ENCODE measurements at regions not wholly inside any gene's neighbourhood (a gene's known extent, or its start where the extent isn't known, plus 50 kb on each side); places are given as distances from the start of the nearest gene placed in this dataset.

DNA sequence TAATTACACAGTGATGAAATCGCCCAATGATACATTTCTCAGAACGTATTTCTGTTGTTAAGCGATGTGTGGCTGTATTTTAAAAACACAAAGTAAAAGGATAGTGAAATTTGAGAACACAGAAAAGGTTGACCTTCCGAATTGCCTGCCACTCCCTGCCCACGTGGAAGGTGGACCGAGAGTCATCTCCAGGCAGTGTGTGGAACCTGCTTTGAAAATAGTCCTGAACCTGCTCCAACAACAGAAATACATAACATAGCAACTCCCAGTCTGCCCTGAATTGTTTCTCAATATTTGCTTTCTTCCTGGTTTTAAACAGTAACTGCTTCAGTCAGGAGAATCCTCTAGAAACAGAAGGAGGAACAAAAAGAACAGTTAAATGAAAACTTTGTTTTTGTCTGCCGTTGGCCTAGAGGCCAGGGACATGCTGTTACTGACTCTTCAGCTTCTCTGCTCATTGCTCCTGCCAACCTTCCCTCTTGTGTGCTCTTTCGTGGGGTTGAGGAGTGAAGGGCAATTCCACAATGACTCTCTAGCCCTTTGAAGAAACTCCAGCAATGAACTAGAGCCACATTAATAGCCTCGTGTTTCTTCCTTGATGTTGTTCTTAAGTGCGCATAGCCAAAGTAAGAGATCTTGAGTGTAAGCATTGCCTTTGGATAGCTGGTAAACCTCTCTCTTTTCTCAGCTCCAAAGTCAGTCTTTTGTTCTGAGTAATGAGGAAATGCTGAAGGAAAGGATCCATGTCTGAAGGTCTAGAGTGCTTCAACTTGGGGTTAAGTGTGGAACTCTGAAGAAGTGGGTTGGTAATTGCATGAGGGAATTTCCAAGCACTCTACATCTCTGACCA lies 452.5 kb upstream of the CCL2 start:
- intact Hi-C loops (cut with DNase I): no loop called here
- ATAC-seq (peak; percentile 67), DNase-seq (no peak)
- TF ChIP-seq, protein P1, sequence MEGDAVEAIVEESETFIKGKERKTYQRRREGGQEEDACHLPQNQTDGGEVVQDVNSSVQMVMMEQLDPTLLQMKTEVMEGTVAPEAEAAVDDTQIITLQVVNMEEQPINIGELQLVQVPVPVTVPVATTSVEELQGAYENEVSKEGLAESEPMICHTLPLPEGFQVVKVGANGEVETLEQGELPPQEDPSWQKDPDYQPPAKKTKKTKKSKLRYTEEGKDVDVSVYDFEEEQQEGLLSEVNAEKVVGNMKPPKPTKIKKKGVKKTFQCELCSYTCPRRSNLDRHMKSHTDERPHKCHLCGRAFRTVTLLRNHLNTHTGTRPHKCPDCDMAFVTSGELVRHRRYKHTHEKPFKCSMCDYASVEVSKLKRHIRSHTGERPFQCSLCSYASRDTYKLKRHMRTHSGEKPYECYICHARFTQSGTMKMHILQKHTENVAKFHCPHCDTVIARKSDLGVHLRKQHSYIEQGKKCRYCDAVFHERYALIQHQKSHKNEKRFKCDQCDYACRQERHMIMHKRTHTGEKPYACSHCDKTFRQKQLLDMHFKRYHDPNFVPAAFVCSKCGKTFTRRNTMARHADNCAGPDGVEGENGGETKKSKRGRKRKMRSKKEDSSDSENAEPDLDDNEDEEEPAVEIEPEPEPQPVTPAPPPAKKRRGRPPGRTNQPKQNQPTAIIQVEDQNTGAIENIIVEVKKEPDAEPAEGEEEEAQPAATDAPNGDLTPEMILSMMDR (IDR thresholded peaks at IDR 0.05): no peak
- H3K36me3 ChIP-seq: no peaks in the 10 kb centered on the region
- H3K27ac ChIP-seq: peak overlapping the region; percentile 56
- H3K27me3 ChIP-seq: no peaks in the 10 kb centered on the region
- no peak overlapping the region for H3K4me3 ChIP-seq
- H3K4me1 ChIP-seq: no peaks in the 10 kb centered on the region
- H3K9me3 ChIP-seq: no peaks in the 10 kb centered on the region

- intact Hi-C loops (cut with DNase I): no loop called here
- Histone ChIP-seq H3K4me3 (no peak overlapping the region), H3K27me3 (no peaks in the 10 kb centered on the region), H3K4me1 (no peaks in the 10 kb centered on the region), H3K9me3 (no peaks in the 10 kb centered on the region), H3K27ac (peak overlapping the region; percentile 36), H3K36me3 (no peaks in the 10 kb centered on the region)
- TF ChIP-seq, protein P1 (IDR thresholded peaks at IDR 0.05): no peak
- no peak for DNase-seq
- ATAC-seq: no peak
Observed at GRCh38 chr17:33803199-33803685, 451.8 kb upstream of the CCL2 start.

DNA sequence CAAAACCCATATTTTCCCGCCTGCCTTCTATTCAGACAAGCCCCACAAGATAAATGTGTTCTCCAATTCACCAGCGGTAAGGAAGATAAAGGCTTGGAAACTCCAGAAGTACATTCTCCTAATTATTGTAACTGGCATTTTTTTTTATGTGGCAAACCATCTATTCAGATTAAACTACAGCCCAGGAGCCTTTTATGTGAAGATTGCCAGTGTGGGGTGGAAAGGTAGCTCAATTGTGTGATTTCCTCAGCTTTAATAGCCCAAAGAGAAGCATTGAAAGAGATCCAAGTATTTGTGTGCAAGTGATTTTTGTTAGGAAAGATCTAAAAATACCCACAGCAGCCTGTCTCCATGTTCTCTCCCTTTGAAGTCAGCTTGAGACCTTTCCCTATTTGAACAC lies 451.4 kb upstream of the CCL2 start:
- intact Hi-C loops (cut with DNase I): no loop called here
- Histone ChIP-seq H3K4me1 (no peaks in the 10 kb centered on the region), H3K9me3 (no peaks in the 10 kb centered on the region), H3K27ac (peak overlapping the region; percentile 36), H3K4me3 (no peak overlapping the region), H3K36me3 (no peaks in the 10 kb centered on the region), H3K27me3 (no peaks in the 10 kb centered on the region)
- ATAC-seq: no peak
- TF ChIP-seq, protein P1 (IDR thresholded peaks at IDR 0.05): no peak
- DNase-seq: no peak

GRCh38 chr17:33804401-33804800 lies 450.7 kb upstream of the CCL2 start:
- DNase-seq (no peak), ATAC-seq (no peak)
- intact Hi-C loops (cut with DNase I): no loop called here
- no peak overlapping the region for H3K4me3 ChIP-seq
- no peaks in the 10 kb centered on the region for H3K9me3 ChIP-seq
- no peaks in the 10 kb centered on the region for H3K36me3 ChIP-seq
- no peaks in the 10 kb centered on the region for H3K4me1 ChIP-seq
- no peaks in the 10 kb centered on the region for H3K27me3 ChIP-seq
- TF ChIP-seq, protein P1 (IDR thresholded peaks at IDR 0.05): no peak
- no peak overlapping the region for H3K27ac ChIP-seq

DNA sequence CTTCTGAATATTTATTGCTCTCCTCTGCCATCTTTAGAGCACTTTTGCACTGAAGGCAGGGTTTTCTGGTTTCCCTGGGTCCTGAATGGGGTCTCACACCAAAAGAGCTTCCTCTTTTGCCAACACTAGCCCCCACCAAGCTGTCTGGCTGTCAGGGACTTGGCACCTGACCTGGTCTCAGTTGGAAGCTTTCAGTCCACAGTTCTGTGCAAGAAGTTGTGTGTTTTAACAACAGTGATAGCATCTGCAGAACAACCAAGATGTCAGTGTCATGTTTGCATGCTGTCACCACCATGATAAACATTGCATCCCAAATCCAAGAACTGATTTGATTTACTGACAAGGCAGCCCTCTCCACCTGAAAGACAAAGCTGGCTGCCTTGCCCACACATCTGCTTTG lies 448.5 kb upstream of the CCL2 start:
- intact Hi-C loops (cut with DNase I): no loop called here
- ATAC-seq (no peak), DNase-seq (no peak)
- Histone ChIP-seq H3K27me3 (no peaks in the 10 kb centered on the region), H3K27ac (no peak overlapping the region), H3K4me1 (no peaks in the 10 kb centered on the region), H3K36me3 (no peaks in the 10 kb centered on the region), H3K9me3 (no peaks in the 10 kb centered on the region), H3K4me3 (no peak overlapping the region)
- TF ChIP-seq, protein P1 (IDR thresholded peaks at IDR 0.05): no peak

All from upper lobe of right lung (tissue), 1 donor.